B cell (primary cell): ENCODE measurements at regions not wholly inside any gene's neighbourhood (a gene's known extent, or its start where the extent isn't known, plus 50 kb on each side); places are given as distances from the start of the nearest gene placed in this dataset.

Experiments
- ATAC-seq: fragments of 200-7000 bp; cut with Tn5 transposase; one replicate; pipeline ENCODE4 v1.10.0; 2021; ENCODE audit warnings: low read depth, mild to moderate bottlenecking, moderate number of reproducible peaks, moderate library complexity
- CTCF ChIA-PET: fragments of 350-600 bp; sonication (Branson Sonifier 250); formaldehyde crosslinking; loops from one replicate; lab custom pipeline; 2021; ENCODE audit warnings: antibody characterized with exemption, inconsistent platforms; lab: Charles Lee
- POLR2A ChIA-PET: fragments of 350-600 bp; sonication (Branson Sonifier 250); formaldehyde crosslinking; loops from one replicate; lab custom pipeline; 2021; ENCODE audit warnings: antibody characterized with exemption; lab: Charles Lee
- DNase-seq: peaks from one replicate; pipeline ENCODE4 v3.0.0; 2013
- H2AFZ ChIP-seq: 2 replicates; pipeline ENCODE4 v1.6.1; 2012; ENCODE audit warnings: mild to moderate bottlenecking, low read depth, low read length; ENCODE audit not compliant: insufficient read depth, poor library complexity, severe bottlenecking
- H3K27ac ChIP-seq, 2 donors: 1 replicate in 1 of 2; 2 replicates in 1 of 2; pipeline ENCODE4 v1.5.1; 2012 to 2013; ENCODE audit warnings: low read length in 2 of 2, mild to moderate bottlenecking in 2 of 2, moderate library complexity in 1 of 2
- H3K27me3 ChIP-seq, 4 experiments: fragments of 200-600 bp in 1 of 4; sonication (generic) in 1 of 4; replicated peaks in 1 of 4; 1 replicate in 2 of 4; 2 replicates in 2 of 4; pipeline versions ENCODE4 v1.6.1 to v1.7.0; 2013 to 2016; ENCODE audit warnings: low read length in 3 of 4, mild to moderate bottlenecking in 2 of 4, mixed read lengths in 1 of 4, moderate library complexity in 1 of 4; ENCODE audit not compliant: insufficient read depth in 4 of 4, control insufficient read depth in 3 of 4; ENCODE audit errors: control extremely low read depth in 1 of 4
- H3K36me3 ChIP-seq, 2 experiments: replicated peaks in 1 of 2; 1 replicate in 1 of 2; 2 replicates in 1 of 2; pipeline versions ENCODE4 v1.6.1 to v1.7.1; 2013; ENCODE audit warnings: low read length in 1 of 2; ENCODE audit not compliant: insufficient read depth in 2 of 2, control insufficient read depth in 1 of 2; ENCODE audit errors: control extremely low read depth in 1 of 2, extremely low read depth in 1 of 2
- H3K4me1 ChIP-seq, 2 donors: fragments of 200-600 bp in 1 of 2; sonication (generic) in 1 of 2; 1 replicate in 1 of 2; 2 replicates in 1 of 2; pipeline versions ENCODE4 v1.5.1 to v1.6.1; 2013 to 2017; ENCODE audit warnings: low read length in 2 of 2; ENCODE audit not compliant: control insufficient read depth in 2 of 2, insufficient read depth in 2 of 2
- H3K4me2 ChIP-seq: replicated peaks from 2 replicates; pipeline ENCODE3; 2012; ENCODE audit warnings: mild to moderate bottlenecking, low read depth, low read length; ENCODE audit not compliant: poor library complexity, severe bottlenecking
- H3K4me3 ChIP-seq, 5 experiments: fragments of 200-600 bp in 1 of 5; sonication (generic) in 1 of 5; 1 replicate in 3 of 5; 2 replicates in 2 of 5; pipeline versions ENCODE4 v1.5.1 to v1.7.0; 2011 to 2016; ENCODE audit warnings: low read length in 4 of 5, mild to moderate bottlenecking in 4 of 5, low read depth in 2 of 5, control low read depth in 1 of 5, moderate library complexity in 1 of 5; ENCODE audit not compliant: insufficient read depth in 1 of 5; ENCODE audit errors: control extremely low read depth in 1 of 5, extremely low read depth in 1 of 5
- H3K79me2 ChIP-seq: fragments of 200-600 bp; sonication (generic); one replicate; pipeline ENCODE4 v1.6.0; 2016; ENCODE audit warnings: low read length; ENCODE audit not compliant: control insufficient read depth, insufficient read depth
- H3K9ac ChIP-seq: fragments of 200-600 bp; sonication (generic); 2 replicates; pipeline ENCODE4 v1.6.1; 2017; ENCODE audit warnings: mild to moderate bottlenecking, low read length, moderate library complexity
- H3K9me3 ChIP-seq, 3 donors: one replicate each; pipeline versions ENCODE4 v1.6.1 to v1.7.1; 2013; ENCODE audit warnings: low read length in 2 of 3; ENCODE audit not compliant: control insufficient read depth in 2 of 3, insufficient read depth in 1 of 3; ENCODE audit errors: control extremely low read depth in 1 of 3
- H4K20me1 ChIP-seq: 2 replicates; pipeline ENCODE4 v1.6.0; 2012; ENCODE audit warnings: mild to moderate bottlenecking, low read length; ENCODE audit not compliant: insufficient read depth, control insufficient read depth, poor library complexity, severe bottlenecking
- H3K27ac Mint-ChIP-seq: one replicate; pipeline ENCODE4 v1.8.0; 2021; ENCODE audit warnings: mixed read lengths
- H3K27me3 Mint-ChIP-seq: one replicate; pipeline ENCODE4 v1.8.0; 2021; ENCODE audit warnings: mixed read lengths
- H3K4me1 Mint-ChIP-seq: one replicate; pipeline ENCODE4 v1.8.0; 2021; ENCODE audit warnings: mixed read lengths
- H3K4me3 Mint-ChIP-seq: one replicate; pipeline ENCODE4 v1.8.0; 2021; ENCODE audit warnings: mixed read lengths
- H3K9me3 Mint-ChIP-seq: one replicate; pipeline ENCODE4 v1.8.0; 2022; ENCODE audit warnings: mixed read lengths; ENCODE audit not compliant: insufficient read depth
- EZH2 ChIP-seq: IDR thresholded peaks from 2 replicates; pipeline ENCODE4 v1.6.1; 2012; ENCODE audit warnings: borderline replicate concordance, low read depth, mild to moderate bottlenecking, moderate library complexity, low read length; ENCODE audit not compliant: insufficient read depth, poor library complexity, severe bottlenecking
- WGBS: methylation state at CpG from one replicate; pipeline ENCODE4 v1.1.5; 2013; ENCODE audit warnings: missing lambda C conversion rate; ENCODE audit not compliant: insufficient coverage; 5-methylcytosine and 5-hydroxymethylcytosine counted together
- intact Hi-C: fragments of 100-400 bp; cut with micrococcal nuclease; formaldehyde crosslinking; loops from one replicate; pipeline ENCODE4 v1.10.0; 2022
- TF ChIP-seq, protein P1 (sequence below): fragments of 200-600 bp; IDR thresholded peaks from one replicate; pipeline ENCODE4 v1.8.0; 2022; ENCODE audit warnings: antibody characterized with exemption, mild to moderate bottlenecking

DNA sequence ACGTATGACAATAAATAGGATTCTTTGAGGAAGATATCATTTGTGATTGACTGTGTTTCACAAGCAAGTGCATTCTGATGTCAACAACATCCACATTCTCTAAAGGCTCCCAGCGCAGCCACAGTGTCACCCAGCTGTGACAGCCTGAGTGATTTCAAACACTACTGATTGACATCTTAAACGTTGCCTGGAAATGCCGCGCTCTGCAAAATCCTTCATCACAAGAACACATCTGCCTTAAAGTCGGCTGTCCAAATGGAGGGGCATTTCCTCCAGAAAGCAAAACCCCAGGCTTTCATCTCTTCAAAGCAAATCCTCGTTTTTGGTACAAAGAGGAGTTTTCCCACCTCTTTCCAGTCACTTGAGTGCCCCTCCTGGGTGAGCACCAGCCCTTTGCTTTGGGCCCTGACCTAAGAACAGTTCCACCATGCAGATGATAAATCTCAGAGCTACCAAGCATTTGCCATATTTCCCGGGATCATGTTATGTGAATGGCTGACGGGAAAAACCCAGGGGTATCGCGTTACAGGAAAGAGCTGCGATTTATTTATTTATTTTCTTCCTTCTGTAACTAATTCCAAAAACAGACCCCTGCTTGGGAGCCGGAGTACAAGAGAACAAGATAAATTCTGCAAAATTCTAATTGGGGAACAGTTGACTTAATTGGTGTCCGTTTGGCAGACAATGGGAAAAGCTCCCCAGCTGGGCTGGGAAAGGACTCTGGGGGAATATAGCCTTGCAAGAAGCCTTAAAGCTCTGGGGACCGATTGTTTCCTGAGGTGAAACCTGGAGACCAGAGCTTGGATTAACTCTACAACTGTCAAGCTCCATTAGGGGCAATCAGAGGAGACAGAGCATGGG lies 703.8 kb upstream of the NR2F2 start:
- H3K4me1 Mint-ChIP-seq = no peaks in the 10 kb centered on the region
- no peaks in the 10 kb centered on the region for H3K27me3 Mint-ChIP-seq
- no peaks in the 10 kb centered on the region for H4K20me1 ChIP-seq
- no peaks in the 10 kb centered on the region for H3K36me3 ChIP-seq
- ChIA-PET CTCF (no interaction called here), POLR2A (no interaction called here)
- DNase-seq (no peak), ATAC-seq (no peak)
- H2AFZ ChIP-seq = no peak overlapping the region
- H3K4me2 ChIP-seq = no peak overlapping the region
- H3K79me2 ChIP-seq = no peaks in the 10 kb centered on the region
- no peak overlapping the region for H3K27ac Mint-ChIP-seq
- no peaks in the 10 kb centered on the region for H3K4me1 ChIP-seq
- TF ChIP-seq, protein P1, sequence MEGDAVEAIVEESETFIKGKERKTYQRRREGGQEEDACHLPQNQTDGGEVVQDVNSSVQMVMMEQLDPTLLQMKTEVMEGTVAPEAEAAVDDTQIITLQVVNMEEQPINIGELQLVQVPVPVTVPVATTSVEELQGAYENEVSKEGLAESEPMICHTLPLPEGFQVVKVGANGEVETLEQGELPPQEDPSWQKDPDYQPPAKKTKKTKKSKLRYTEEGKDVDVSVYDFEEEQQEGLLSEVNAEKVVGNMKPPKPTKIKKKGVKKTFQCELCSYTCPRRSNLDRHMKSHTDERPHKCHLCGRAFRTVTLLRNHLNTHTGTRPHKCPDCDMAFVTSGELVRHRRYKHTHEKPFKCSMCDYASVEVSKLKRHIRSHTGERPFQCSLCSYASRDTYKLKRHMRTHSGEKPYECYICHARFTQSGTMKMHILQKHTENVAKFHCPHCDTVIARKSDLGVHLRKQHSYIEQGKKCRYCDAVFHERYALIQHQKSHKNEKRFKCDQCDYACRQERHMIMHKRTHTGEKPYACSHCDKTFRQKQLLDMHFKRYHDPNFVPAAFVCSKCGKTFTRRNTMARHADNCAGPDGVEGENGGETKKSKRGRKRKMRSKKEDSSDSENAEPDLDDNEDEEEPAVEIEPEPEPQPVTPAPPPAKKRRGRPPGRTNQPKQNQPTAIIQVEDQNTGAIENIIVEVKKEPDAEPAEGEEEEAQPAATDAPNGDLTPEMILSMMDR = no peak
- TF ChIP-seq EZH2 = no peak
- no peak overlapping the region for H3K27ac ChIP-seq
- H3K27me3 ChIP-seq = no peaks in the 10 kb centered on the region
- peaks cover 7% of the 10 kb centered on the region for H3K9me3 Mint-ChIP-seq
- no peak overlapping the region for H3K4me3 Mint-ChIP-seq
- intact Hi-C loops = no loop called here
- no peak overlapping the region for H3K9ac ChIP-seq
- 14% methylated on average over 6 of the region's 15 CpGs for WGBS
- no peak overlapping the region for H3K4me3 ChIP-seq
- peaks cover 0 to 3% (median 0%) of the 10 kb centered on the region in 3 donors for H3K9me3 ChIP-seq

DNA sequence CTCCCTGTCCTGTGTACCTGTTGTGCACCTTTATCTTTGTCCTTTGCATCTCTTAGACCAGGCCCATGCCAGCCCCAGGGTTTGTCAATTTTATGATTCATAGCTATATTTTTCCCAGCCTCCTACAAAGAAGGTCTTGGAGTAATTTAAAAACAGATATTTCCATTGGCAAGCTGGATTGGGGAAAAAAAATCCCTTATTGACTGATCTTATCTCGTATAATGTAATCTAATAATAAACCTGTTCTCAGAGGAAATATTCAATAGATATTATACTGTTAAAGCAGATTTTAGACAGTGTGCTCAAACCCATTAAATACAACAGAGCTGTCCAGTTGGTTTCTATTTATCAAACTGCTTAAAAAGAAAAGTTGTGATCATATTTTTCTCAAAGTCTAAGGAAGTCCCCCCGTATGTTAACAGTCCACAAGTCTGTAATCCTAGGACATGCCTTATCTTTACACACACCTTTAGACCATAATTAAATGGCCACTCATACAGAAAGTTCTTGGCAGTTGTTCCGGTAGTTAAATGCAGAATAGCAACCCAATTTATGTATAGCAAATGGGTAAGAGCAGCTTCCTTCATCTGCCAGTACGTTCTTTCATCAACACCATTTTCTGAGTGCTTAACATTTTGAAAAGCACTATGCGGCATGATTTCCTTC lies 700.9 kb upstream of the NR2F2 start:
- Histone ChIP-seq H3K9me3 (peaks cover 0 to 3% (median 0%) of the 10 kb centered on the region in 3 donors), H2AFZ (no peak overlapping the region), H3K4me2 (no peak overlapping the region), H4K20me1 (no peaks in the 10 kb centered on the region), H3K27ac (no peak overlapping the region), H3K79me2 (no peaks in the 10 kb centered on the region), H3K4me1 (no peaks in the 10 kb centered on the region), H3K4me3 (no peak overlapping the region), H3K27me3 (no peaks in the 10 kb centered on the region), H3K9ac (no peak overlapping the region), H3K36me3 (no peaks in the 10 kb centered on the region)
- ATAC-seq (no peak), DNase-seq (no peak)
- Mint-ChIP-seq H3K4me3 (no peak overlapping the region), H3K27ac (no peak overlapping the region), H3K27me3 (no peaks in the 10 kb centered on the region), H3K9me3 (peaks cover 6% of the 10 kb centered on the region), H3K4me1 (no peaks in the 10 kb centered on the region)
- intact Hi-C loops = no loop called here
- TF ChIP-seq EZH2 = no peak
- TF ChIP-seq, protein P1 = no peak
- ChIA-PET CTCF (no interaction called here), POLR2A (no interaction called here)
- WGBS = no CpG with 5 or more reads among the region's 5 CpGs
